GM23338 (cell line): ENCODE measurements at regions not wholly inside any gene's neighbourhood (a gene's known extent, or its start where the extent isn't known, plus 50 kb on each side); places are given as distances from the start of the nearest gene placed in this dataset.

Experiments used
- CREB1 ChIP-seq: fragments of 250-450 bp; sonication (Bioruptor Pico); IDR thresholded peaks from 2 replicates; pipeline ENCODE4 v1.5.0; 2020; ENCODE audit warnings: low read depth, mild to moderate bottlenecking, moderate library complexity
- CTCF ChIP-seq, 2 experiments: fragments of 200-600 bp in 1 of 2; sonication (generic) in 1 of 2; conservative IDR thresholded peaks; 2 replicates each; pipeline versions ENCODE4 v1.5.1 to v1.6.1; 2016 to 2017; ENCODE audit warnings: antibody characterized with exemption in 2 of 2, low read depth in 2 of 2, mild to moderate bottlenecking in 2 of 2, moderate library complexity in 1 of 2
- EZH2 ChIP-seq: fragments of 200-600 bp; sonication (generic); IDR thresholded peaks from one replicate; pipeline ENCODE4 v1.8.0; 2017; ENCODE audit warnings: antibody characterized with exemption, mild to moderate bottlenecking, low read depth; ENCODE audit not compliant: unreplicated experiment
- EZH2phosphoT487 ChIP-seq: fragments of 200-600 bp; sonication (generic); IDR thresholded peaks from one replicate; pipeline ENCODE4 v1.8.1; 2018; ENCODE audit warnings: antibody characterized with exemption; ENCODE audit not compliant: unreplicated experiment
- NANOG ChIP-seq: IDR thresholded peaks from 2 replicates; pipeline ENCODE4 v1.6.1; 2016; ENCODE audit warnings: antibody characterized with exemption, borderline replicate concordance
- POLR2AphosphoS5 ChIP-seq: IDR thresholded peaks from 2 replicates; pipeline ENCODE4 v1.6.1; 2016; ENCODE audit warnings: antibody characterized with exemption, low read depth
- REST ChIP-seq: IDR thresholded peaks from one replicate; pipeline ENCODE4 v1.6.1; 2018; ENCODE audit warnings: antibody characterized with exemption; ENCODE audit not compliant: unreplicated experiment
- ZNF462 ChIP-seq: fragments of 250-450 bp; sonication (Bioruptor Pico); IDR thresholded peaks from 2 replicates; pipeline ENCODE4 v1.5.0; 2020; ENCODE audit warnings: mild to moderate bottlenecking, moderate library complexity

- TF ChIP-seq POLR2AphosphoS5 (no peak), CTCF (conservative IDR thresholded peaks at IDR 0.05; ENCODE audit: low read depth in 2 of 2) (no peak), EZH2phosphoT487 (no peak), EZH2 (no peak), REST (no peak), CREB1 (CRISPR knock-in tag) (no peak), ZNF462 (CRISPR knock-in tag) (no peak), NANOG (no peak)
Measured at GRCh38 chr4:128444544-128445302, 157.1 kb upstream of the PGRMC2 start.
